ENCODE measurements at regions not wholly inside any gene's neighbourhood (a gene's known extent, or its start where the extent isn't known, plus 50 kb on each side); places are given as distances from the start of the nearest gene placed in this dataset.

GRCh38 chr10:57675125-57675524 lies 592.6 kb downstream of the IPMK start:
- no peak overlapping the region for H3K14ac ChIP-seq (ENCODE audit: low read length)
- H3K36me3 ChIP-seq (replicated peaks in 1 of 2; ENCODE audit: control insufficient read depth in 2 of 2, insufficient read depth in 2 of 2, low read length in 2 of 2) = no peaks in the 10 kb centered on the region
- H4K91ac ChIP-seq (ENCODE audit: low read depth, low read length, poor library complexity) = no peak overlapping the region
- no peak overlapping the region for H2BK15ac ChIP-seq (ENCODE audit: low read length)
- no peaks in the 10 kb centered on the region for H3K27me3 ChIP-seq (ENCODE audit: control insufficient read depth in 3 of 3, insufficient read depth in 3 of 3, low read depth in 1 of 3, low read length in 3 of 3)
- H3K4ac ChIP-seq (ENCODE audit: low read length) = no peak overlapping the region
- no peak overlapping the region for H3K23ac ChIP-seq (ENCODE audit: low read depth, low read length, poor library complexity)
- no peaks in the 10 kb centered on the region for H3K4me1 ChIP-seq (ENCODE audit: control insufficient read depth in 2 of 2, insufficient read depth in 1 of 2, low read depth in 1 of 2, low read length in 2 of 2)
- H2AK5ac ChIP-seq (ENCODE audit: low read depth, low read length) = no peak overlapping the region
- H3K9ac ChIP-seq (ENCODE audit: low read depth, low read length, poor library complexity) = no peak overlapping the region
- H2AFZ ChIP-seq (ENCODE audit: low read length) = no peak overlapping the region
- WGBS, 2 donors (ENCODE audit: extremely low coverage in 2 of 2, insufficient read length in 2 of 2, insufficient replicate concordance in 1 of 2) = no CpG with 5 or more reads among the region's 1 CpG
- H3K4me2 ChIP-seq (ENCODE audit: insufficient read depth, low read length, poor library complexity, severe bottlenecking) = no peak overlapping the region
- no peak overlapping the region for H2BK12ac ChIP-seq (ENCODE audit: low read length)
- no peak overlapping the region for H4K8ac ChIP-seq (ENCODE audit: low read depth, low read length)
- no peak overlapping the region for H3K4me3 ChIP-seq (ENCODE audit: low read length in 2 of 2)
- no peak overlapping the region for H3K18ac ChIP-seq (ENCODE audit: low read length)
- peaks cover 0 to 1% of the 10 kb centered on the region in 2 donors for H3K9me3 ChIP-seq (replicated peaks in 1 of 2; ENCODE audit: control insufficient read depth in 2 of 2, insufficient read depth in 1 of 2, low read depth in 1 of 2, low read length in 2 of 2)
- H2BK5ac ChIP-seq (ENCODE audit: low read length) = no peak overlapping the region
- H2BK120ac ChIP-seq (ENCODE audit: low read depth, low read length) = no peak overlapping the region
- H3K79me1 ChIP-seq (ENCODE audit: low read depth, low read length) = no peaks in the 10 kb centered on the region
- H3K27ac ChIP-seq (replicated peaks; ENCODE audit: low read length) = no peak overlapping the region
- no peak for DNase-seq (ENCODE audit: low spot score)

- Histone ChIP-seq H3K79me1 (ENCODE audit: low read depth, low read length) (no peaks in the 10 kb centered on the region), H4K8ac (ENCODE audit: low read depth, low read length) (no peak overlapping the region), H3K18ac (ENCODE audit: low read length) (no peak overlapping the region), H2BK5ac (ENCODE audit: low read length) (no peak overlapping the region), H3K9ac (ENCODE audit: low read depth, low read length, poor library complexity) (no peak overlapping the region), H2BK15ac (ENCODE audit: low read length) (no peak overlapping the region), H2BK12ac (ENCODE audit: low read length) (no peak overlapping the region), H2BK120ac (ENCODE audit: low read depth, low read length) (no peak overlapping the region), H3K4me3 (ENCODE audit: low read length in 2 of 2) (no peak overlapping the region), H3K4me2 (ENCODE audit: insufficient read depth, low read length, poor library complexity, severe bottlenecking) (no peak overlapping the region), H3K27ac (replicated peaks; ENCODE audit: low read length) (no peak overlapping the region), H3K27me3 (ENCODE audit: control insufficient read depth in 3 of 3, insufficient read depth in 3 of 3, low read depth in 1 of 3, low read length in 3 of 3) (no peaks in the 10 kb centered on the region), H3K9me3 (replicated peaks in 1 of 2; ENCODE audit: control insufficient read depth in 2 of 2, insufficient read depth in 1 of 2, low read depth in 1 of 2, low read length in 2 of 2) (no peaks in the 10 kb centered on the region), H3K4me1 (ENCODE audit: control insufficient read depth in 2 of 2, insufficient read depth in 1 of 2, low read depth in 1 of 2, low read length in 2 of 2) (no peaks in the 10 kb centered on the region), H2AFZ (ENCODE audit: low read length) (no peak overlapping the region), H4K91ac (ENCODE audit: low read depth, low read length, poor library complexity) (no peak overlapping the region), H2AK5ac (ENCODE audit: low read depth, low read length) (no peak overlapping the region), H3K36me3 (replicated peaks in 1 of 2; ENCODE audit: control insufficient read depth in 2 of 2, insufficient read depth in 2 of 2, low read length in 2 of 2) (no peaks in the 10 kb centered on the region), H3K14ac (ENCODE audit: low read length) (no peak overlapping the region), H3K23ac (ENCODE audit: low read depth, low read length, poor library complexity) (no peak overlapping the region), H3K4ac (ENCODE audit: low read length) (no peak overlapping the region)
- no peak for DNase-seq (ENCODE audit: low spot score)
- no CpG with 5 or more reads among the region's 2 CpGs for WGBS, 2 donors (ENCODE audit: extremely low coverage in 2 of 2, insufficient read length in 2 of 2, insufficient replicate concordance in 1 of 2)
Measured at GRCh38 chr10:57673446-57673960, 594.2 kb downstream of the IPMK start.

GRCh38 chr10:57664815-57665214 lies 602.9 kb downstream of the IPMK start:
- no peaks in the 10 kb centered on the region for H3K79me1 ChIP-seq (ENCODE audit: low read depth, low read length)
- H3K4me1 ChIP-seq (ENCODE audit: control insufficient read depth in 2 of 2, insufficient read depth in 1 of 2, low read depth in 1 of 2, low read length in 2 of 2) = no peaks in the 10 kb centered on the region
- H3K14ac ChIP-seq (ENCODE audit: low read length) = no peak overlapping the region
- no peak overlapping the region for H3K27ac ChIP-seq (replicated peaks; ENCODE audit: low read length)
- no peaks in the 10 kb centered on the region for H3K36me3 ChIP-seq (replicated peaks in 1 of 2; ENCODE audit: control insufficient read depth in 2 of 2, insufficient read depth in 2 of 2, low read length in 2 of 2)
- H3K9me3 ChIP-seq (replicated peaks in 1 of 2; ENCODE audit: control insufficient read depth in 2 of 2, insufficient read depth in 1 of 2, low read depth in 1 of 2, low read length in 2 of 2) = no peaks in the 10 kb centered on the region
- no peak overlapping the region for H4K8ac ChIP-seq (ENCODE audit: low read depth, low read length)
- no peak overlapping the region for H3K4me2 ChIP-seq (ENCODE audit: insufficient read depth, low read length, poor library complexity, severe bottlenecking)
- WGBS, 2 donors (ENCODE audit: extremely low coverage in 2 of 2, insufficient read length in 2 of 2, insufficient replicate concordance in 1 of 2) = no CpG with 5 or more reads among the region's 3 CpGs
- H3K18ac ChIP-seq (ENCODE audit: low read length) = no peak overlapping the region
- H3K4me3 ChIP-seq (ENCODE audit: low read length in 2 of 2) = no peak overlapping the region
- H2AK5ac ChIP-seq (ENCODE audit: low read depth, low read length) = no peak overlapping the region
- H2BK120ac ChIP-seq (ENCODE audit: low read depth, low read length) = no peak overlapping the region
- no peak overlapping the region for H3K23ac ChIP-seq (ENCODE audit: low read depth, low read length, poor library complexity)
- H4K91ac ChIP-seq (ENCODE audit: low read depth, low read length, poor library complexity) = no peak overlapping the region
- no peak overlapping the region for H3K4ac ChIP-seq (ENCODE audit: low read length)
- H3K9ac ChIP-seq (ENCODE audit: low read depth, low read length, poor library complexity) = no peak overlapping the region
- H3K27me3 ChIP-seq (ENCODE audit: control insufficient read depth in 3 of 3, insufficient read depth in 3 of 3, low read depth in 1 of 3, low read length in 3 of 3) = no peaks in the 10 kb centered on the region
- no peak for DNase-seq (ENCODE audit: low spot score)
- no peak overlapping the region for H2BK15ac ChIP-seq (ENCODE audit: low read length)
- H2BK12ac ChIP-seq (ENCODE audit: low read length) = no peak overlapping the region
- no peak overlapping the region for H2AFZ ChIP-seq (ENCODE audit: low read length)
- no peak overlapping the region for H2BK5ac ChIP-seq (ENCODE audit: low read length)

GRCh38 chr10:57663401-57663800 lies 604.3 kb downstream of the IPMK start:
- no peak overlapping the region for H3K4me2 ChIP-seq (ENCODE audit: insufficient read depth, low read length, poor library complexity, severe bottlenecking)
- H2BK15ac ChIP-seq (ENCODE audit: low read length) = no peak overlapping the region
- H3K23ac ChIP-seq (ENCODE audit: low read depth, low read length, poor library complexity) = no peak overlapping the region
- H3K14ac ChIP-seq (ENCODE audit: low read length) = no peak overlapping the region
- H3K36me3 ChIP-seq (replicated peaks in 1 of 2; ENCODE audit: control insufficient read depth in 2 of 2, insufficient read depth in 2 of 2, low read length in 2 of 2) = no peaks in the 10 kb centered on the region
- no peak overlapping the region for H4K8ac ChIP-seq (ENCODE audit: low read depth, low read length)
- no peak overlapping the region for H3K18ac ChIP-seq (ENCODE audit: low read length)
- H2AFZ ChIP-seq (ENCODE audit: low read length) = no peak overlapping the region
- no CpG with 5 or more reads among the region's 2 CpGs for WGBS, 2 donors (ENCODE audit: extremely low coverage in 2 of 2, insufficient read length in 2 of 2, insufficient replicate concordance in 1 of 2)
- no peaks in the 10 kb centered on the region for H3K79me1 ChIP-seq (ENCODE audit: low read depth, low read length)
- no peak overlapping the region for H3K9ac ChIP-seq (ENCODE audit: low read depth, low read length, poor library complexity)
- no peak overlapping the region for H3K4ac ChIP-seq (ENCODE audit: low read length)
- H2AK5ac ChIP-seq (ENCODE audit: low read depth, low read length) = no peak overlapping the region
- no peak overlapping the region for H3K4me3 ChIP-seq (ENCODE audit: low read length in 2 of 2)
- H4K91ac ChIP-seq (ENCODE audit: low read depth, low read length, poor library complexity) = no peak overlapping the region
- no peaks in the 10 kb centered on the region for H3K27me3 ChIP-seq (ENCODE audit: control insufficient read depth in 3 of 3, insufficient read depth in 3 of 3, low read depth in 1 of 3, low read length in 3 of 3)
- H3K4me1 ChIP-seq (ENCODE audit: control insufficient read depth in 2 of 2, insufficient read depth in 1 of 2, low read depth in 1 of 2, low read length in 2 of 2) = no peaks in the 10 kb centered on the region
- no peak for DNase-seq (ENCODE audit: low spot score)
- H3K9me3 ChIP-seq (replicated peaks in 1 of 2; ENCODE audit: control insufficient read depth in 2 of 2, insufficient read depth in 1 of 2, low read depth in 1 of 2, low read length in 2 of 2) = no peaks in the 10 kb centered on the region
- H2BK120ac ChIP-seq (ENCODE audit: low read depth, low read length) = no peak overlapping the region
- H2BK12ac ChIP-seq (ENCODE audit: low read length) = no peak overlapping the region
- no peak overlapping the region for H2BK5ac ChIP-seq (ENCODE audit: low read length)
- no peak overlapping the region for H3K27ac ChIP-seq (replicated peaks; ENCODE audit: low read length)
